ENCODE measurements at regions not wholly inside any gene's neighbourhood (a gene's known extent, or its start where the extent isn't known, plus 50 kb on each side); places are given as distances from the start of the nearest gene placed in this dataset.

DNA sequence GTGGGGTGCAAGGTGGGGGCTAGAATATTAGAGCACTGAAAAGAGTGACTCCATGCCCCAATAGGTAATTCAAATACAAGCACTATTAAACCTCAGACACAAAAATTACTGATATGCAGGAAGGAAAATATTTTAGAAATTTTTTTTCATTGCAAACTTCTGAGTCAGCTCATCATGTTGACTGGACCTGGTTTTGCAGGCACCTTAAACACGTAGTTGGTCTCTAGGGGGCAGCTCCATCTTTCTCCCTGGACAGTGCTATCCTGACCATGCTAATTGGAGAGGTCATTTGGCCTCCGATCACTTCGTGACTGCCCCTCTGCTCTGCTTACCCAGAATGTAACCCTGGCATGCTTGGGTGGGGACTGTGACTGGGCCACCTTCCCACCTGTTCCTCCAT lies 368.4 kb upstream of the MKI67 start:
- TF ChIP-seq MXI1 (conservative IDR thresholded peaks at IDR 0.05; ENCODE audit: poor library complexity, severe bottlenecking) (no peak), EP300 (conservative IDR thresholded peaks at IDR 0.05; ENCODE audit: poor library complexity, severe bottlenecking) (no peak)
